OCI-LY1 (cell line): ENCODE measurements at regions not wholly inside any gene's neighbourhood (a gene's known extent, or its start where the extent isn't known, plus 50 kb on each side); places are given as distances from the start of the nearest gene placed in this dataset.
A peak's percentile ranks its signal among the peaks of the same experiment; 100 is the strongest.

ENCODE experiments used
- H2AFZ ChIP-seq: fragments of 200-600 bp; sonication (generic), shearing (Covaris generic); 2 replicates; pipeline ENCODE4 v1.6.0; 2014; ENCODE audit warnings: antibody characterized with exemption, mild to moderate bottlenecking, low read length
- H3F3A ChIP-seq: fragments of 200-600 bp; sonication (generic), shearing (Covaris generic); 2 replicates; pipeline ENCODE4 v1.6.0; 2014; ENCODE audit warnings: mild to moderate bottlenecking, antibody characterized with exemption, low read length, moderate library complexity; ENCODE audit not compliant: insufficient read depth
- H3K27ac ChIP-seq: fragments of 200-600 bp; sonication (generic); 2 replicates; pipeline ENCODE4 v1.5.1; 2014; ENCODE audit warnings: low read length, mixed run types, mild to moderate bottlenecking, low read depth; ENCODE audit not compliant: poor library complexity, severe bottlenecking
- H3K27me3 ChIP-seq: fragments of 200-600 bp; sonication (generic); 2 replicates; pipeline ENCODE4 v1.6.0; 2014; ENCODE audit warnings: antibody characterized with exemption, mild to moderate bottlenecking, low read length, moderate library complexity; ENCODE audit not compliant: insufficient read depth
- H3K36me3 ChIP-seq: fragments of 200-600 bp; sonication (generic); 2 replicates; pipeline ENCODE4 v1.6.1; 2014; ENCODE audit warnings: mild to moderate bottlenecking, antibody characterized with exemption, low read length, moderate library complexity, mixed read lengths; ENCODE audit not compliant: insufficient read depth
- H3K4me1 ChIP-seq: fragments of 200-600 bp; sonication (generic); 2 replicates; pipeline ENCODE4 v1.5.1; 2014; ENCODE audit warnings: mild to moderate bottlenecking, low read length, moderate library complexity; ENCODE audit not compliant: insufficient read depth, severe bottlenecking
- H3K4me2 ChIP-seq: fragments of 200-600 bp; sonication (generic), shearing (Covaris generic); 2 replicates; pipeline ENCODE4 v1.6.1; 2014; ENCODE audit warnings: low read length
- H3K4me3 ChIP-seq: fragments of 200-600 bp; sonication (generic); 2 replicates; pipeline ENCODE4 v1.5.1; 2014; ENCODE audit warnings: low read length, low read depth, mild to moderate bottlenecking, mixed read lengths; ENCODE audit not compliant: poor library complexity, severe bottlenecking
- H3K79me2 ChIP-seq: fragments of 200-600 bp; shearing (Covaris generic); 2 replicates; pipeline ENCODE4 v1.6.1; 2016; ENCODE audit warnings: mixed run types, low read length, mixed read lengths; ENCODE audit not compliant: insufficient read depth
- H3K9ac ChIP-seq: fragments of 200-600 bp; sonication (generic), shearing (Covaris generic); 2 replicates; pipeline ENCODE4 v1.6.1; 2014; ENCODE audit warnings: mild to moderate bottlenecking, low read length, mixed read lengths
- H3K9me2 ChIP-seq: fragments of 200-600 bp; sonication (generic), shearing (Covaris generic); 2 replicates; pipeline ENCODE4 v1.6.1; 2014; ENCODE audit warnings: low read depth, mild to moderate bottlenecking, low read length, mixed read lengths
- H3K9me3 ChIP-seq: fragments of 200-600 bp; shearing (Covaris generic); 2 replicates; pipeline ENCODE4 v1.6.1; 2014; ENCODE audit warnings: low read length, mixed read lengths
- H4K20me1 ChIP-seq: fragments of 200-600 bp; sonication (generic), shearing (Covaris generic); 2 replicates; pipeline ENCODE4 v1.6.0; 2016; ENCODE audit warnings: mild to moderate bottlenecking, low read length; ENCODE audit not compliant: insufficient read depth
- CTCF ChIP-seq: fragments of 200-600 bp; sonication (generic), shearing (Covaris generic); IDR thresholded peaks from 2 replicates; pipeline ENCODE4 v1.5.1; 2017; ENCODE audit warnings: mild to moderate bottlenecking, antibody characterized with exemption, low read length, moderate library complexity, mixed read lengths
- EZH2 ChIP-seq: fragments of 200-600 bp; sonication (generic), shearing (Covaris generic); IDR thresholded peaks from 2 replicates; pipeline ENCODE4 v1.8.0; 2017; ENCODE audit warnings: borderline replicate concordance, mixed run types, mild to moderate bottlenecking, antibody characterized with exemption, low read length, moderate library complexity, mixed read lengths

DNA sequence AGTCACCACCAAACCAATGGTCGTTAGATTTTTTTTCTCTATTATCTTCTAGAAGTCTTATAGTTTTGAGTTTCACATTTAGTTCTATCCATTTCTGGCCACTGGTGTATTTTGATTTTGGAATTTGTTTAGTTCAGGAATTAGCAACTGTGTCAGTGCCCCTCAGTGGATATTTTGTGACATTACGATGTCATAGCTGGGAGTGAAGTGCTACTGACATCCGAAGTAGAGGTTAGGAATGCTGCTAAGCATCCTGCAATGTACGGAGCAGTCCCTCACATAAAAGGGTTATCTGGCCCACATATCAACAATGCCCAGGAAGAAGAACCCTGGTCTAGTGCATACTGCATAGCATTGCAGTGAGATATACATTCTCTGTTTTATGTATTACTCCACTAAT, 157.4 kb upstream of the RGPD4 start:
- Histone ChIP-seq H3K4me2 (no peak overlapping the region), H3F3A (no peaks in the 10 kb centered on the region), H3K4me3 (no peak overlapping the region), H3K79me2 (no peaks in the 10 kb centered on the region), H3K36me3 (no peaks in the 10 kb centered on the region), H3K9me2 (no peaks in the 10 kb centered on the region), H2AFZ (no peak overlapping the region), H3K9ac (no peak overlapping the region), H3K9me3 (0 out of 2 replicates have a peak, but pooled peaks cover 4% of the 10 kb centered on the region), H3K27me3 (no peaks in the 10 kb centered on the region), H4K20me1 (no peaks in the 10 kb centered on the region), H3K4me1 (no peaks in the 10 kb centered on the region), H3K27ac (no peak overlapping the region)
- TF ChIP-seq EZH2 (no peak), CTCF (peak; percentile 39; the same call in 1 of the 2 replicates)

- TF ChIP-seq EZH2 (no peak), CTCF (no peak)
- Histone ChIP-seq H3K27ac (no peak overlapping the region), H3K36me3 (no peaks in the 10 kb centered on the region)
Observed at GRCh38 chr2:107681936-107682335, 144.8 kb upstream of the RGPD4 start.

DNA sequence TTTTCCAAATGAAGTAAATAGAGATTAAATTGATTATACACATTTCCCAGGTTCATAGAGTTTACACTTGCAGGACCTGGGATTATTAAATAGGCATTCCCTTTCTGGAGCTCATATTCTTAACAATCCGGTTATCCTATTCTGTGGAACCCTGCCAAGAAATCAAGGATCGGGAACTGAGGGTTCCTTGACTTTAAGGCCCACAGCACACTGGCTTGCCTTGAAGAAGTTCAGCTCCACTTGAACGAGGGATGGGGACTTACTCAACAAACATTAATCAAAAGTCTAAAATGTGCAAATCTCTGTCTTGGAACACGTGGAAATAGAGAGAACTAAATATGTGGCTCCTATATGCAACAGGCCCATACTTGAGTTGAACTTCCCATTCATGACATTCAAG, 142.3 kb upstream of the RGPD4 start:
- TF ChIP-seq CTCF (no peak), EZH2 (no peak)
- no peaks in the 10 kb centered on the region for H3K9me3 ChIP-seq

More at GRCh38 chr2:107681936-107682335, 144.8 kb upstream of the RGPD4 start:
- no peaks in the 10 kb centered on the region for H3K9me3 ChIP-seq
- H3K27me3 ChIP-seq, result no peaks in the 10 kb centered on the region
- H3K4me3 ChIP-seq, result no peak overlapping the region
- H2AFZ ChIP-seq, result no peak overlapping the region
- no peaks in the 10 kb centered on the region for H3K4me1 ChIP-seq
- no peaks in the 10 kb centered on the region for H4K20me1 ChIP-seq
- H3K79me2 ChIP-seq, result no peaks in the 10 kb centered on the region
- H3K9ac ChIP-seq, result no peak overlapping the region
- H3K4me2 ChIP-seq, result no peak overlapping the region
- no peaks in the 10 kb centered on the region for H3F3A ChIP-seq
- no peaks in the 10 kb centered on the region for H3K9me2 ChIP-seq

More for the DNA sequence above, 142.3 kb upstream of the RGPD4 start:
- no peaks in the 10 kb centered on the region for H3F3A ChIP-seq
- no peaks in the 10 kb centered on the region for H3K36me3 ChIP-seq
- H3K27ac ChIP-seq, result no peak overlapping the region
- no peaks in the 10 kb centered on the region for H3K27me3 ChIP-seq
- H3K4me3 ChIP-seq, result no peak overlapping the region
- H3K4me2 ChIP-seq, result no peak overlapping the region
- no peaks in the 10 kb centered on the region for H3K79me2 ChIP-seq
- no peak overlapping the region for H3K9ac ChIP-seq
- no peak overlapping the region for H2AFZ ChIP-seq
- H3K9me2 ChIP-seq, result no peaks in the 10 kb centered on the region
- no peaks in the 10 kb centered on the region for H3K4me1 ChIP-seq
- H4K20me1 ChIP-seq, result no peaks in the 10 kb centered on the region
